ENCODE measurements at regions not wholly inside any gene's neighbourhood (a gene's known extent, or its start where the extent isn't known, plus 50 kb on each side); places are given as distances from the start of the nearest gene placed in this dataset.

DNA sequence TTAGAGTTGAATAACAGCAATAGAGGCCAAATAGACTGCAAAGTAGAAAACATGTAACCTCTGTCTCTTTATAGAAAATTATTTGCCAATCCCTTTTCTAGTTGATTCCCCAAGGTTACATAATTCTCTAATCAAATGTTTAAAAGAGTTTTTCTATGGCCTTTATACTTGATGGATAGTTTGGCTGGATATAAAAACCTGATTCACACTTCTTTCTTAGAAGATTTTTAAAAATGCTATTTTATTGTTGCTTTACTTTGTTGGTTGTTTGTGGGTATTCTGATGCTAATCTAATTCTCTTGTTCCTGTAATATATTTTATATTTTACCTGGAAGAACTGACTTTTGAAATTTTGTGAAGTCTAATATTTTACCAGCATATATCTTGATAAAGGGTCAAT, 331.1 kb upstream of the MTPN start:
- no peak for TF ChIP-seq CTCF (IDR thresholded peaks at IDR 0.05; ENCODE audit: partially characterized antibody, unreplicated experiment)
- H3K4me1 Mint-ChIP-seq (ENCODE audit: low read depth, unreplicated experiment) = no peaks in the 10 kb centered on the region
- H3K27ac Mint-ChIP-seq (ENCODE audit: unreplicated experiment) = no peak overlapping the region
- peaks cover 2% of the 10 kb centered on the region for H3K9me3 Mint-ChIP-seq (ENCODE audit: unreplicated experiment)
- H3K4me3 Mint-ChIP-seq (ENCODE audit: unreplicated experiment) = no peak overlapping the region
- no peaks in the 10 kb centered on the region for H3K36me3 Mint-ChIP-seq (ENCODE audit: unreplicated experiment)
- no peak for DNase-seq
- no peaks in the 10 kb centered on the region for H3K27me3 Mint-ChIP-seq (ENCODE audit: unreplicated experiment)

DNA sequence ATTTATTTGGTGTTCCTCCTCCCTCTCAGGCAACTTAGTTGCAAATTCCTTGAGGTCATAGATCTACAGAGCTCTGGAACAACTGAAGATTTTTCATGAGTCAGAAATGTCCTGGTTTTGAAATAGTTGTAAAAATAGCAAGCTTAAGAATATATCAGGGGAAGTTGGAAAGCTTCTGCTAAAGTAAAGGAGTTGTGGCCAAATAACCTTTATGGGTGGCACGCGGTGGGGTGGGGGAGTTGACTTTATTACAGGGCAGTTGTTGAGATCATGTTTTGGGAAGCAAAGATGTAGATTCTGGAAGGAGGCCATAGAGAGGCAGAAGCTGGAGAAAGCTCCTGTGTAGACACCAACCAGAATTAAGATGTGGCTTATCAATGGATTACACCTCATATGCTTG, 326.0 kb upstream of the MTPN start:
- no peak for DNase-seq
- TF ChIP-seq CTCF (IDR thresholded peaks at IDR 0.05; ENCODE audit: partially characterized antibody, unreplicated experiment) = no peak
- Mint-ChIP-seq H3K27me3 (ENCODE audit: unreplicated experiment) (no peaks in the 10 kb centered on the region), H3K36me3 (ENCODE audit: unreplicated experiment) (no peaks in the 10 kb centered on the region), H3K4me1 (ENCODE audit: low read depth, unreplicated experiment) (no peaks in the 10 kb centered on the region), H3K9me3 (ENCODE audit: unreplicated experiment) (peaks cover 2% of the 10 kb centered on the region), H3K4me3 (ENCODE audit: unreplicated experiment) (no peak overlapping the region), H3K27ac (ENCODE audit: unreplicated experiment) (no peak overlapping the region)

DNA sequence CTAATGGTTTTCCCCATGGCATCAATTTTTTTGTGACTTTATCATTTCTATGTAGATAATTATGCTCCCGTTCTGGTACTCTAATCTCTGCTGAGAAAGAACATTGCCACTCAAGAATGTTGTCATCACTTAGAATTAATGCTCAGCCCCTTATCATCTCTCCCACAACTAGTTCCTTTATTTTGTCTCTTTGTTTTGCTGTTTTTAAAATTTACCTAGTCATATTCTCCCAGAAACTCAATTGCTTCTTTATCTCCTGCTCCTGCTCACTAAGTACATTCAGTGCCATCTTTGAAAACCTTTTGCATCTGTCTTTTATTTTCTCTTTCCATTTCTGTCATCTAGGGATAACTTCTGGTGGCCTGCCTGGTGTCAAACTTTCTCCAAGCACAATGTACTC, 324.9 kb upstream of the MTPN start:
- Mint-ChIP-seq H3K36me3 (ENCODE audit: unreplicated experiment) (no peaks in the 10 kb centered on the region), H3K9me3 (ENCODE audit: unreplicated experiment) (peaks cover 2% of the 10 kb centered on the region), H3K27me3 (ENCODE audit: unreplicated experiment) (no peaks in the 10 kb centered on the region), H3K4me3 (ENCODE audit: unreplicated experiment) (no peak overlapping the region), H3K27ac (ENCODE audit: unreplicated experiment) (no peak overlapping the region), H3K4me1 (ENCODE audit: low read depth, unreplicated experiment) (no peaks in the 10 kb centered on the region)
- no peak for TF ChIP-seq CTCF (IDR thresholded peaks at IDR 0.05; ENCODE audit: partially characterized antibody, unreplicated experiment)
- no peak for DNase-seq

GRCh38 chr7:136294977-136295376, 317.8 kb upstream of the MTPN start:
- H3K9me3 Mint-ChIP-seq (ENCODE audit: unreplicated experiment) = no peaks in the 10 kb centered on the region
- H3K36me3 Mint-ChIP-seq (ENCODE audit: unreplicated experiment) = no peaks in the 10 kb centered on the region

DNA sequence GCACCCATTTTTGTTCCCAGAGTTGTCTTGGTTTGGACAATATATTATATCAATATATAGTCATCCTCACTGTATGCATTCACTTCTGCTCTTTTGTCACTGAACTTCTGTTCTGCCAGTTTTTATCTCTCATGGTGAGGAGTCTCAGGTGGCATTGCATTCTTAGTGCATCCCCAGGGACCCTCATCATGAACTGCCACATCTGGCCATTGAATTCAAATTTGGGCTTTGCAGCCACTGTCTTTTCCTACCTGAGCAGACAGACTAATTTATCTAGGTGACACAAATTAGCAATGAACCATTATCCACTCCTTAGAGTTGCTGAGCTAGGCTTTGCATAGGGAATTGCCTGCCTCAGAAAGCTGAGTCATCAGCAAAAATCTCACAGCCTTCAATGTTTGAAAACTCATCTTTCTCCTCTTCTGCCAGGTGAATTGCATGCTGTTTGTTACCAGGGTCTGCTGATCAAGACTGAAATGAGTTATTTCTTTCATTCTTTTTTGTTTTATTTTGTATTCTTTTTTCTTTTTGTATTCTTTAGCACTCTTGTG, 316.8 kb upstream of the MTPN start:
- Mint-ChIP-seq H3K36me3 (ENCODE audit: unreplicated experiment) (no peaks in the 10 kb centered on the region), H3K27me3 (ENCODE audit: unreplicated experiment) (no peaks in the 10 kb centered on the region), H3K4me3 (ENCODE audit: unreplicated experiment) (no peak overlapping the region), H3K27ac (ENCODE audit: unreplicated experiment) (no peak overlapping the region), H3K9me3 (ENCODE audit: unreplicated experiment) (no peaks in the 10 kb centered on the region), H3K4me1 (ENCODE audit: low read depth, unreplicated experiment) (no peaks in the 10 kb centered on the region)
- DNase-seq = no peak
- TF ChIP-seq CTCF (IDR thresholded peaks at IDR 0.05; ENCODE audit: partially characterized antibody, unreplicated experiment) = no peak

More at GRCh38 chr7:136294977-136295376, 317.8 kb upstream of the MTPN start:
- Mint-ChIP-seq H3K4me1 (ENCODE audit: low read depth, unreplicated experiment) (no peaks in the 10 kb centered on the region), H3K27ac (ENCODE audit: unreplicated experiment) (no peak overlapping the region), H3K27me3 (ENCODE audit: unreplicated experiment) (no peaks in the 10 kb centered on the region), H3K4me3 (ENCODE audit: unreplicated experiment) (no peak overlapping the region)
- DNase-seq = no peak
- TF ChIP-seq CTCF (IDR thresholded peaks at IDR 0.05; ENCODE audit: partially characterized antibody, unreplicated experiment) = no peak

All from glutamatergic neuron (in vitro differentiated cells).